GM21529 (cell line): ENCODE measurements at regions not wholly inside any gene's neighbourhood (a gene's known extent, or its start where the extent isn't known, plus 50 kb on each side); places are given as distances from the start of the nearest gene placed in this dataset.

Source experiments
- ATAC-seq: cut with Tn5 transposase; IDR thresholded peaks from one replicate; pipeline ENCODE4 v1.9.1; 2021; ENCODE audit not compliant: unreplicated experiment

GRCh38 chrX:23223169-23223568 lies 111.5 kb upstream of the PTCHD1 start:
- ATAC-seq = no peak

GRCh38 chrX:23228454-23228853 lies 106.2 kb upstream of the PTCHD1 start:
- ATAC-seq = no peak

GRCh38 chrX:23228950-23229448 lies 105.7 kb upstream of the PTCHD1 start:
- ATAC-seq = no peak

GRCh38 chrX:23235051-23235450 lies 99.6 kb upstream of the PTCHD1 start:
- ATAC-seq = no peak

GRCh38 chrX:23246001-23246400 lies 88.6 kb upstream of the PTCHD1 start:
- ATAC-seq = no peak

GRCh38 chrX:23248187-23248586 lies 86.5 kb upstream of the PTCHD1 start:
- no peak for ATAC-seq

- no peak for ATAC-seq
Measured at GRCh38 chrX:23251043-23251442, 83.6 kb upstream of the PTCHD1 start.

- no peak for ATAC-seq
Measured at GRCh38 chrX:23263892-23264291, 70.8 kb upstream of the PTCHD1 start.

- no peak for ATAC-seq
Measured at GRCh38 chrX:23269923-23270322, 64.7 kb upstream of the PTCHD1 start.

GRCh38 chrX:23271026-23271425 lies 63.6 kb upstream of the PTCHD1 start:
- ATAC-seq = no peak

GRCh38 chrX:23276475-23276874 lies 58.2 kb upstream of the PTCHD1 start:
- ATAC-seq = no peak
